Fibroblast of peridontal ligament (primary cell): ENCODE measurements at regions not wholly inside any gene's neighbourhood (a gene's known extent, or its start where the extent isn't known, plus 50 kb on each side); places are given as distances from the start of the nearest gene placed in this dataset.
"Not testable (repeated sequence)": the region's sequence is repeated elsewhere in the genome, so short reads cannot be mapped to it uniquely, and the experiment has no call there.

Source experiments
- DNase-seq: peaks from one replicate; pipeline ENCODE4 v3.0.0-alpha.2; 2010; ENCODE audit errors: extremely low read depth

GRCh38 chr4:101670370-101670769, 120.2 kb upstream of the BANK1 start:
- DNase-seq, result no peak

GRCh38 chr4:101669832-101670188, 120.7 kb upstream of the BANK1 start:
- no peak for DNase-seq

GRCh38 chr4:101669138-101669831, 121.2 kb upstream of the BANK1 start:
- DNase-seq, result no peak

GRCh38 chr4:101667348-101667747, 123.2 kb upstream of the BANK1 start:
- peak; percentile 46 for DNase-seq

GRCh38 chr4:101660607-101661006, 129.9 kb upstream of the BANK1 start:
- peak; percentile 24 for DNase-seq

- DNase-seq, result no peak
Measured at GRCh38 chr4:101655857-101656256, 134.7 kb upstream of the BANK1 start.

GRCh38 chr4:101655005-101655404, 135.5 kb upstream of the BANK1 start:
- DNase-seq, result no peak

- DNase-seq, result peak; percentile 3
Measured at GRCh38 chr4:101651778-101652177, 138.8 kb upstream of the BANK1 start.

GRCh38 chr4:101649790-101650515, 140.6 kb upstream of the BANK1 start:
- DNase-seq, result peak; percentile 69

- DNase-seq, result no peak
Measured at GRCh38 chr4:101647710-101648034, 142.9 kb upstream of the BANK1 start.

- no peak for DNase-seq
Measured at GRCh38 chr4:101644516-101644915, 146.0 kb upstream of the BANK1 start.

GRCh38 chr4:101643186-101643837, 147.2 kb upstream of the BANK1 start:
- no peak for DNase-seq

- DNase-seq, result not testable (repeated sequence)
Measured at GRCh38 chr4:101632766-101633165, 157.8 kb upstream of the BANK1 start.

- DNase-seq, result no peak
Measured at GRCh38 chr4:101630319-101630986, 160.1 kb upstream of the BANK1 start.

- DNase-seq, result peak; percentile 83
Measured at GRCh38 chr4:101621120-101621519, 169.4 kb upstream of the BANK1 start.

- no peak for DNase-seq
Measured at GRCh38 chr4:101615652-101616051, 174.9 kb upstream of the BANK1 start.

GRCh38 chr4:101606989-101607388, 183.5 kb upstream of the BANK1 start:
- not testable (repeated sequence) for DNase-seq

- peak; percentile 49 for DNase-seq
Measured at GRCh38 chr4:101604976-101605375, 185.6 kb upstream of the BANK1 start.

- peak; percentile 11 for DNase-seq
Measured at GRCh38 chr4:101600287-101600686, 190.2 kb upstream of the BANK1 start.

- peak; percentile 94 for DNase-seq
Measured at GRCh38 chr4:101599620-101600019, 190.9 kb upstream of the BANK1 start.

- no peak for DNase-seq
Measured at GRCh38 chr4:101596781-101597552, 193.6 kb upstream of the BANK1 start.

- no peak for DNase-seq
Measured at GRCh38 chr4:101594588-101594987, 195.9 kb upstream of the BANK1 start.
